EL (cell line): ENCODE measurements at regions not wholly inside any gene's neighbourhood (a gene's known extent, or its start where the extent isn't known, plus 50 kb on each side); places are given as distances from the start of the nearest gene placed in this dataset.

ENCODE experiments used
- DNase-seq: peaks from one replicate; pipeline ENCODE4 v3.0.0-alpha.2; 2016

- DNase-seq = no peak
These were observed 264.4 kb upstream of the GAS1 start for GRCh38 chr9:87211669-87212068.

GRCh38 chr9:87212605-87213021 lies 265.3 kb upstream of the GAS1 start:
- DNase-seq = peak; percentile 53

GRCh38 chr9:87213948-87214347 lies 266.6 kb upstream of the GAS1 start:
- DNase-seq = peak; percentile 66

- DNase-seq = no peak
These were observed 267.7 kb upstream of the GAS1 start for GRCh38 chr9:87214991-87215390.

GRCh38 chr9:87216036-87216435 lies 268.7 kb upstream of the GAS1 start:
- DNase-seq = no peak

- no peak for DNase-seq
These were observed 269.7 kb upstream of the GAS1 start for GRCh38 chr9:87216897-87217455.

- peak; percentile 34 for DNase-seq
These were observed 274.0 kb upstream of the DAPK1 start for GRCh38 chr9:87223392-87224246.

- no peak for DNase-seq
These were observed 270.8 kb upstream of the DAPK1 start for GRCh38 chr9:87226896-87227295.

GRCh38 chr9:87227456-87227855 lies 270.2 kb upstream of the DAPK1 start:
- DNase-seq = no peak

GRCh38 chr9:87229108-87229507 lies 268.6 kb upstream of the DAPK1 start:
- DNase-seq = no peak

GRCh38 chr9:87233431-87233830 lies 264.2 kb upstream of the DAPK1 start:
- no peak for DNase-seq

GRCh38 chr9:87233899-87234455 lies 263.7 kb upstream of the DAPK1 start:
- no peak for DNase-seq

GRCh38 chr9:87234854-87235253 lies 262.8 kb upstream of the DAPK1 start:
- no peak for DNase-seq

- no peak for DNase-seq
These were observed 261.1 kb upstream of the DAPK1 start for GRCh38 chr9:87236546-87236945.

GRCh38 chr9:87237336-87237735 lies 260.3 kb upstream of the DAPK1 start:
- DNase-seq = no peak

GRCh38 chr9:87238545-87238944 lies 259.1 kb upstream of the DAPK1 start:
- no peak for DNase-seq

GRCh38 chr9:87239312-87239711 lies 258.4 kb upstream of the DAPK1 start:
- no peak for DNase-seq

- DNase-seq = no peak
These were observed 254.1 kb upstream of the DAPK1 start for GRCh38 chr9:87243602-87244001.

- no peak for DNase-seq
These were observed 252.4 kb upstream of the DAPK1 start for GRCh38 chr9:87245271-87245670.

- no peak for DNase-seq
These were observed 250.6 kb upstream of the DAPK1 start for GRCh38 chr9:87247097-87247496.

- no peak for DNase-seq
These were observed 248.6 kb upstream of the DAPK1 start for GRCh38 chr9:87249029-87249428.

- DNase-seq = no peak
These were observed 247.5 kb upstream of the DAPK1 start for GRCh38 chr9:87250205-87250604.

- no peak for DNase-seq
These were observed 242.1 kb upstream of the DAPK1 start for GRCh38 chr9:87255431-87256155.

- DNase-seq = no peak
These were observed 240.7 kb upstream of the DAPK1 start for GRCh38 chr9:87256973-87257372.
